B cell (primary cell): ENCODE measurements at regions not wholly inside any gene's neighbourhood (a gene's known extent, or its start where the extent isn't known, plus 50 kb on each side); places are given as distances from the start of the nearest gene placed in this dataset.

Experiments used
- ATAC-seq: fragments of 200-7000 bp; cut with Tn5 transposase; one replicate; pipeline ENCODE4 v1.10.0; 2021; ENCODE audit warnings: low read depth, mild to moderate bottlenecking, moderate number of reproducible peaks, moderate library complexity
- CTCF ChIA-PET: fragments of 350-600 bp; sonication (Branson Sonifier 250); formaldehyde crosslinking; loops from one replicate; lab custom pipeline; 2021; ENCODE audit warnings: antibody characterized with exemption, inconsistent platforms; lab: Charles Lee
- POLR2A ChIA-PET: fragments of 350-600 bp; sonication (Branson Sonifier 250); formaldehyde crosslinking; loops from one replicate; lab custom pipeline; 2021; ENCODE audit warnings: antibody characterized with exemption; lab: Charles Lee
- DNase-seq: peaks from one replicate; pipeline ENCODE4 v3.0.0; 2013
- H2AFZ ChIP-seq: 2 replicates; pipeline ENCODE4 v1.6.1; 2012; ENCODE audit warnings: mild to moderate bottlenecking, low read depth, low read length; ENCODE audit not compliant: insufficient read depth, poor library complexity, severe bottlenecking
- H3K27ac ChIP-seq, 2 donors: 1 replicate in 1 of 2; 2 replicates in 1 of 2; pipeline ENCODE4 v1.5.1; 2012 to 2013; ENCODE audit warnings: low read length in 2 of 2, mild to moderate bottlenecking in 2 of 2, moderate library complexity in 1 of 2
- H3K27me3 ChIP-seq, 4 experiments: fragments of 200-600 bp in 1 of 4; sonication (generic) in 1 of 4; replicated peaks in 1 of 4; 1 replicate in 2 of 4; 2 replicates in 2 of 4; pipeline versions ENCODE4 v1.6.1 to v1.7.0; 2013 to 2016; ENCODE audit warnings: low read length in 3 of 4, mild to moderate bottlenecking in 2 of 4, mixed read lengths in 1 of 4, moderate library complexity in 1 of 4; ENCODE audit not compliant: insufficient read depth in 4 of 4, control insufficient read depth in 3 of 4; ENCODE audit errors: control extremely low read depth in 1 of 4
- H3K36me3 ChIP-seq, 2 experiments: replicated peaks in 1 of 2; 1 replicate in 1 of 2; 2 replicates in 1 of 2; pipeline versions ENCODE4 v1.6.1 to v1.7.1; 2013; ENCODE audit warnings: low read length in 1 of 2; ENCODE audit not compliant: insufficient read depth in 2 of 2, control insufficient read depth in 1 of 2; ENCODE audit errors: control extremely low read depth in 1 of 2, extremely low read depth in 1 of 2
- H3K4me1 ChIP-seq, 2 donors: fragments of 200-600 bp in 1 of 2; sonication (generic) in 1 of 2; 1 replicate in 1 of 2; 2 replicates in 1 of 2; pipeline versions ENCODE4 v1.5.1 to v1.6.1; 2013 to 2017; ENCODE audit warnings: low read length in 2 of 2; ENCODE audit not compliant: control insufficient read depth in 2 of 2, insufficient read depth in 2 of 2
- H3K4me2 ChIP-seq: replicated peaks from 2 replicates; pipeline ENCODE3; 2012; ENCODE audit warnings: mild to moderate bottlenecking, low read depth, low read length; ENCODE audit not compliant: poor library complexity, severe bottlenecking
- H3K4me3 ChIP-seq, 5 experiments: fragments of 200-600 bp in 1 of 5; sonication (generic) in 1 of 5; 1 replicate in 3 of 5; 2 replicates in 2 of 5; pipeline versions ENCODE4 v1.5.1 to v1.7.0; 2011 to 2016; ENCODE audit warnings: low read length in 4 of 5, mild to moderate bottlenecking in 4 of 5, low read depth in 2 of 5, control low read depth in 1 of 5, moderate library complexity in 1 of 5; ENCODE audit not compliant: insufficient read depth in 1 of 5; ENCODE audit errors: control extremely low read depth in 1 of 5, extremely low read depth in 1 of 5
- H3K79me2 ChIP-seq: fragments of 200-600 bp; sonication (generic); one replicate; pipeline ENCODE4 v1.6.0; 2016; ENCODE audit warnings: low read length; ENCODE audit not compliant: control insufficient read depth, insufficient read depth
- H3K9ac ChIP-seq: fragments of 200-600 bp; sonication (generic); 2 replicates; pipeline ENCODE4 v1.6.1; 2017; ENCODE audit warnings: mild to moderate bottlenecking, low read length, moderate library complexity
- H3K9me3 ChIP-seq, 3 donors: one replicate each; pipeline versions ENCODE4 v1.6.1 to v1.7.1; 2013; ENCODE audit warnings: low read length in 2 of 3; ENCODE audit not compliant: control insufficient read depth in 2 of 3, insufficient read depth in 1 of 3; ENCODE audit errors: control extremely low read depth in 1 of 3
- H4K20me1 ChIP-seq: 2 replicates; pipeline ENCODE4 v1.6.0; 2012; ENCODE audit warnings: mild to moderate bottlenecking, low read length; ENCODE audit not compliant: insufficient read depth, control insufficient read depth, poor library complexity, severe bottlenecking
- H3K27ac Mint-ChIP-seq: one replicate; pipeline ENCODE4 v1.8.0; 2021; ENCODE audit warnings: mixed read lengths
- H3K27me3 Mint-ChIP-seq: one replicate; pipeline ENCODE4 v1.8.0; 2021; ENCODE audit warnings: mixed read lengths
- H3K4me1 Mint-ChIP-seq: one replicate; pipeline ENCODE4 v1.8.0; 2021; ENCODE audit warnings: mixed read lengths
- H3K4me3 Mint-ChIP-seq: one replicate; pipeline ENCODE4 v1.8.0; 2021; ENCODE audit warnings: mixed read lengths
- H3K9me3 Mint-ChIP-seq: one replicate; pipeline ENCODE4 v1.8.0; 2022; ENCODE audit warnings: mixed read lengths; ENCODE audit not compliant: insufficient read depth
- CTCF ChIP-seq: fragments of 200-600 bp; IDR thresholded peaks from one replicate; pipeline ENCODE4 v1.8.0; 2022; ENCODE audit warnings: antibody characterized with exemption, mild to moderate bottlenecking
- EZH2 ChIP-seq: IDR thresholded peaks from 2 replicates; pipeline ENCODE4 v1.6.1; 2012; ENCODE audit warnings: borderline replicate concordance, low read depth, mild to moderate bottlenecking, moderate library complexity, low read length; ENCODE audit not compliant: insufficient read depth, poor library complexity, severe bottlenecking
- WGBS: methylation state at CpG from one replicate; pipeline ENCODE4 v1.1.5; 2013; ENCODE audit warnings: missing lambda C conversion rate; ENCODE audit not compliant: insufficient coverage; 5-methylcytosine and 5-hydroxymethylcytosine counted together
- intact Hi-C: fragments of 100-400 bp; cut with micrococcal nuclease; formaldehyde crosslinking; loops from one replicate; pipeline ENCODE4 v1.10.0; 2022

GRCh38 chr1:229209386-229209785, 61.5 kb upstream of the RAB4A start:
- no peaks in the 10 kb centered on the region for H3K9me3 Mint-ChIP-seq
- TF ChIP-seq EZH2: no peak
- CTCF ChIA-PET: no interaction called here

GRCh38 chr1:229209816-229210215, 61.1 kb upstream of the RAB4A start:
- CTCF ChIA-PET: no interaction called here
- 89% methylated on average over 2 of the region's 4 CpGs for WGBS
- ATAC-seq (no peak), DNase-seq (no peak)
- peaks cover 17% of the 10 kb centered on the region for H3K27me3 Mint-ChIP-seq
- no peak overlapping the region for H3K4me3 Mint-ChIP-seq
- no peaks in the 10 kb centered on the region for H3K4me1 ChIP-seq
- TF ChIP-seq CTCF: no peak
- no peak for TF ChIP-seq EZH2
- no peaks in the 10 kb centered on the region for H3K36me3 ChIP-seq
- no peak overlapping the region for H3K9ac ChIP-seq
- H3K4me1 Mint-ChIP-seq: no peaks in the 10 kb centered on the region
- H3K27ac Mint-ChIP-seq: no peak overlapping the region
- no peaks in the 10 kb centered on the region for H4K20me1 ChIP-seq
- no peak overlapping the region for H3K27ac ChIP-seq
- POLR2A ChIA-PET: no interaction called here
- H2AFZ ChIP-seq: no peak overlapping the region
- H3K79me2 ChIP-seq: no peaks in the 10 kb centered on the region
- no peaks in the 10 kb centered on the region for H3K9me3 ChIP-seq
- H3K4me2 ChIP-seq: no peak overlapping the region
- H3K4me3 ChIP-seq: no peak overlapping the region
- no peaks in the 10 kb centered on the region for H3K27me3 ChIP-seq
- intact Hi-C loops: no loop called here
- H3K9me3 Mint-ChIP-seq: no peaks in the 10 kb centered on the region

More at GRCh38 chr1:229209386-229209785, 61.5 kb upstream of the RAB4A start:
- Histone ChIP-seq H3K4me2 (no peak overlapping the region), H2AFZ (no peak overlapping the region), H3K4me3 (no peak overlapping the region), H3K9ac (no peak overlapping the region), H3K4me1 (no peaks in the 10 kb centered on the region), H3K27ac (no peak overlapping the region), H3K9me3 (no peaks in the 10 kb centered on the region), H3K27me3 (no peaks in the 10 kb centered on the region), H4K20me1 (no peaks in the 10 kb centered on the region), H3K36me3 (no peaks in the 10 kb centered on the region), H3K79me2 (no peaks in the 10 kb centered on the region)
- 100% methylated on average over 2 of the region's 4 CpGs for WGBS
- no peaks in the 10 kb centered on the region for H3K4me1 Mint-ChIP-seq
- DNase-seq: no peak
- intact Hi-C loops: no loop called here
- H3K27ac Mint-ChIP-seq: no peak overlapping the region
- H3K4me3 Mint-ChIP-seq: no peak overlapping the region
- POLR2A ChIA-PET: no interaction called here
- ATAC-seq: no peak
- peaks cover 17% of the 10 kb centered on the region for H3K27me3 Mint-ChIP-seq
